PFSK-1 (cell line): ENCODE measurements at regions not wholly inside any gene's neighbourhood (a gene's known extent, or its start where the extent isn't known, plus 50 kb on each side); places are given as distances from the start of the nearest gene placed in this dataset.

Source experiments
- POLR2AphosphoS5 ChIP-seq: IDR thresholded peaks from 2 replicates; pipeline ENCODE4 v1.6.1; 2012; ENCODE audit warnings: low read depth, mild to moderate bottlenecking, control low read depth, low read length, moderate library complexity
- SIN3A ChIP-seq: IDR thresholded peaks from 2 replicates; pipeline ENCODE4 v1.6.1; 2012; ENCODE audit warnings: mild to moderate bottlenecking, low read length, moderate library complexity, borderline replicate concordance; ENCODE audit not compliant: insufficient read depth
- TF ChIP-seq, protein P1 (sequence below), 2 experiments: IDR thresholded peaks; 2 replicates each; pipeline versions ENCODE4 v1.6.1 to v1.8.0; 2011 to 2012; ENCODE audit warnings: low read depth in 2 of 2, low read length in 2 of 2, control low read depth in 1 of 2, inconsistent platforms in 1 of 2, mild to moderate bottlenecking in 1 of 2, moderate library complexity in 1 of 2; ENCODE audit not compliant: insufficient read depth in 1 of 2

GRCh38 chr19:32010071-32010470 lies 335.3 kb upstream of the ZNF507 start:
- TF ChIP-seq, protein P1, sequence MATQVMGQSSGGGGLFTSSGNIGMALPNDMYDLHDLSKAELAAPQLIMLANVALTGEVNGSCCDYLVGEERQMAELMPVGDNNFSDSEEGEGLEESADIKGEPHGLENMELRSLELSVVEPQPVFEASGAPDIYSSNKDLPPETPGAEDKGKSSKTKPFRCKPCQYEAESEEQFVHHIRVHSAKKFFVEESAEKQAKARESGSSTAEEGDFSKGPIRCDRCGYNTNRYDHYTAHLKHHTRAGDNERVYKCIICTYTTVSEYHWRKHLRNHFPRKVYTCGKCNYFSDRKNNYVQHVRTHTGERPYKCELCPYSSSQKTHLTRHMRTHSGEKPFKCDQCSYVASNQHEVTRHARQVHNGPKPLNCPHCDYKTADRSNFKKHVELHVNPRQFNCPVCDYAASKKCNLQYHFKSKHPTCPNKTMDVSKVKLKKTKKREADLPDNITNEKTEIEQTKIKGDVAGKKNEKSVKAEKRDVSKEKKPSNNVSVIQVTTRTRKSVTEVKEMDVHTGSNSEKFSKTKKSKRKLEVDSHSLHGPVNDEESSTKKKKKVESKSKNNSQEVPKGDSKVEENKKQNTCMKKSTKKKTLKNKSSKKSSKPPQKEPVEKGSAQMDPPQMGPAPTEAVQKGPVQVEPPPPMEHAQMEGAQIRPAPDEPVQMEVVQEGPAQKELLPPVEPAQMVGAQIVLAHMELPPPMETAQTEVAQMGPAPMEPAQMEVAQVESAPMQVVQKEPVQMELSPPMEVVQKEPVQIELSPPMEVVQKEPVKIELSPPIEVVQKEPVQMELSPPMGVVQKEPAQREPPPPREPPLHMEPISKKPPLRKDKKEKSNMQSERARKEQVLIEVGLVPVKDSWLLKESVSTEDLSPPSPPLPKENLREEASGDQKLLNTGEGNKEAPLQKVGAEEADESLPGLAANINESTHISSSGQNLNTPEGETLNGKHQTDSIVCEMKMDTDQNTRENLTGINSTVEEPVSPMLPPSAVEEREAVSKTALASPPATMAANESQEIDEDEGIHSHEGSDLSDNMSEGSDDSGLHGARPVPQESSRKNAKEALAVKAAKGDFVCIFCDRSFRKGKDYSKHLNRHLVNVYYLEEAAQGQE (IDR thresholded peaks at IDR 0.05; ENCODE audit: insufficient read depth in 1 of 2, low read depth in 2 of 2, low read length in 2 of 2) = no peak
- no peak for TF ChIP-seq SIN3A
- TF ChIP-seq POLR2AphosphoS5 = no peak
